GM18520 (cell line): ENCODE measurements at regions not wholly inside any gene's neighbourhood (a gene's known extent, or its start where the extent isn't known, plus 50 kb on each side); places are given as distances from the start of the nearest gene placed in this dataset.
"Not testable (repeated sequence)": the region's sequence is repeated elsewhere in the genome, so short reads cannot be mapped to it uniquely, and the experiment has no call there.

Experiments used
- ATAC-seq: cut with Tn5 transposase; IDR thresholded peaks from one replicate; pipeline ENCODE4 v1.9.1; 2021; ENCODE audit not compliant: unreplicated experiment

DNA sequence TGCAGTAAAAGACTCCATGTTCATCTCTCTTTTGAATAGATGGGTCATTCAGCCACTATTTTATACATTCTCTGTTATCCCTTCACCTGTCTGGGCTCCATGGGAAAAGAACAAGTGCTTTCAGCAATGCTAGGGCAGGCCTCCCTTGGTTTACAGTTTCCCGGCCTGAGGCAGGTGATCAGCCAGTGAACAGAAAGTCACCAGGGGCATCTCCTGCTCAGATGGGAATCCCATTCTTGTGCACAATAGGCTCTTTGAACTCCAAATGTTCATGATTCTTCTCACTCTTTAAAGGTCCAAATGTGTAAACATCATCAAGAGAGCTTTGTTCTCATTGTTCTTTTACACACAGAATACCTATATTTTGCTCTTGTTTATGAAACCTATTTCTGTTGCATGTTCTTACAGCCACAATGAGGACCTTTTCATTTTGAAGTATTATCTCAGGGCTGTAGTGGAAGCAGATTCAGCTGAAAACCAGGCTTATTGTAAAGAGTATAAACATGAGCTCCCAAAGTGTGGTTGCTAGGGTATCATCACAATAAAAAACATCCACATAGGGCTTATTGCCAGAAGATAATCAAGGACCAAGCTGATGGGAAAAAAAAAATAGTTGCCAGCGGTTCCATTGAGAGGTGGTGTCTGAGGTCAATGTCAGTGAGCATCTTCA lies 267.1 kb upstream of the SGK1 start:
- ATAC-seq: no peak

DNA sequence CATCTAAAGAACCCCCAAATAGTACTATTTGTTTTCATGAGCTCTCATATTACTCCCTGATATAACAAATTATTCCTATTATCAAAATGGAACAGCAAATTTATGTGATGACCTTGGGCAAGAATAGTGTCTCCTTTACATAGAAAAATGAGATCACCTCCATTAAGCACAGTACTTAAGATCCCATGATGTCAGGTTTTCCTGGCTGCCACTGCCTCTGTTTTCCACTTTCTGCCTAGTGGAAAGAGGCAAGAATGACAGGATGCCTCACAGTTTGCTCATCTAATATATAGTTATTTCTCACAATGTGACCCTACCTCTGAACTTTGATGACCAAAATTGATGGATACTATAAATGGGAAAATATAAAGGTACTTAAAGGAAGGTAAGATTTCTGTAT lies 260.1 kb upstream of the SGK1 start:
- ATAC-seq: no peak

DNA sequence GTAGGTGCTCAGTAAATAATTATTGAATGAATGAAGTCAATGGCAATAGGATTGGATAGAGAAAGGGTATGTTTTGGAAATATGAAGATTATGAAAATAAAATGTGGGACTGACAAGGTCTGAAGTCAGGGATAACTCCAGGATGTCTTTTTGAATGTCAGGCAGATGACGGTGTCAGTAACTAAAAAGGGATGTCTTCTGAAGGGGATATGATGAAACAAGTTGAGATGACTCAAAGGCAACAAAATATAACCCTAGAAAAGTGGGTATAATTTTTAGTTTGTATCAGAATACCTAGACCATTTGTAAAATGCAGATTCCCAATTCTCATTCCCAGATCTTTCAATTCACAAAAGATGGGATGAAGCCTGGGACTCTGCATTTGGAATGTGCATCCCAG lies 257.3 kb upstream of the SGK1 start:
- no peak for ATAC-seq

DNA sequence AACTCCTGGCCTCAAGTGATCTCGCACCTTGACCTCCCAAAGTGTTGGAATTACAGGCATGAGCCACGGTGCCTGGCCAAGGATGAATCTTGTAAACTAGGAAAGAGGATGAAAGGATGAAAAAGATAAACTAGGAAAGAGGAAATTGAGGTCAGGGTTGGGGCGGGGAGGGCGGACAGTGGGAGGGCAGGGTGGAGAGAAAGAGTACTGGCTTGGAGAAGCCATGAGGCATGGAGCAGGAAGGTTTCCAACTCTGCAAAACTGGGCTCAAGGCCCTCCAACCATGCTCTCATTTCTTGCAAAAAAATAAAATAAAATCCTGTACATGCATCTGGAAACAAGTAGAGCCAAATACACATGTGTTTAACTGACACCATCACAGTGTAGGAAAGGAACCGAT lies 256.6 kb upstream of the SGK1 start:
- no peak for ATAC-seq

DNA sequence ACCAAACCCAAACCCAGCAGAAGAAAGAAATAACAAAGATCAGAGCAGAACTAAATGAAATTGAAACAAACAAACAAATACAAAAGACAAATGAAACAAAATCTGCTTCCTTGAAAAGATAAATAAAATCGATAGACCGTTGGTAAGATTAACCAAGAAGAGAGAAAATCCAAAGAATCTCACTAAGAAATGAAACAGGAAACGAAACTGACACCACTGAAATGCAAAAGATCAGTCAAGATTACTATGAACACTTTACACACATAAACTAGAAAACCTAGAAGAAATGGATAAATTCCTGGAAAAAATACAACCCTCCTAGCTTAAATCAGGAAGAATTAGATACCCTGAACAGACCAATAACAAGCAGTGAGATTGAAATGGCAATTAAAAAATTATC lies 252.1 kb upstream of the SGK1 start:
- not testable (repeated sequence) for ATAC-seq

DNA sequence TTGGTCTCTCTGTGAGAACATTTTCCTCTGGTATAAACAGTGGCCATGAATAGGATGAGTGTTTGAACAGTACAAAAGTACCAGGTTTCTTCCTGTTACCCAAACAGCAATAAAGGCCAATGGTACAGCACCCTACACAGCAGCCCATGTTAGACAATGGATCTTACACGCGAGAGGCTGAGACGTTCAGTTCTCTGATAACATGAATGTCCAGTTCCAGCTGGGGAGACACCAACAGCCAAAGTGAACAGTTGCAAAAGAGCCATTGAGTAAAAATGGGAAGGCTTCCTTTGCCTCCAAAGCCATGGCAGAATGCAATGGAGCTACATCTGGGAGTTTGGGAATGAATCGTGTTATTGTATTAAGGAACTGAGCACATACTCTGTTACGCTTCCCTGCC lies 246.8 kb upstream of the SGK1 start:
- no peak for ATAC-seq

DNA sequence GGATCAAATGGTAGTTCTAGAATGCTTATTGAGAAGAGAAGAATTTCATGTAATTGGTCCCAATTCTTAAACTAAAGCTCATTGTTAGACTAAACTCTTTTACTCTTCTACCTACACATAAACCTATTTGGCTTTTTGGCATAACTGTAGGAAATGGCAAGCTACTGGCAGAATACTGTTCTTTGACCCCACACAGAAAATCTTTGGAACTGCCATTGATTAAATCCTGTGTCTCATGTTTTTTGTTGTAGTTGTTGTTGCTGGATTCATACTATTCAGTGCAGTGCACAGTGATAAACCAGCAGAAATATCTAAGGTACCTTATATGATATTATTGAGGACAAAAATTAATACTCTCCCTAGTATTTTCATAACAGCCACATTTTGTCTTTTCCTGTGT lies 242.1 kb upstream of the SGK1 start:
- ATAC-seq: no peak

DNA sequence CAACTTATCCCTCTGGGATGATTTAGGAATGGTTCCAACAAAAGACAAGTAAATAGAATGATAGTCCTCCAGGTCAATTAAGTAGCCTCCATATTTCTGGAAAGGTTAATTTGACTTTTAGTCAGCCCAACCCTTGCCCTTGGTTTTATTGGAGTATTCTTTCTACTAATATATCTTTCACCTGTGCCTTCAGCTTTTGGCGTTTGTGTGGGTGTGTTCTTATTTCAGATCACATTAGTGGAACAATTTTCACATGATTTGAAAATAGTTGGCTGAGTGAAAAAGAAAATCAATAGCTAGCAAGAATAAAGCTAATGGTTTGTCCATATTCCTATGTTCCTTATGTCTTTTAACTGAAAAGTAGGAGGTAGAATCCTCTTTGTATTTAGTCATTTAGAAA lies 239.6 kb upstream of the SGK1 start:
- no peak for ATAC-seq

DNA sequence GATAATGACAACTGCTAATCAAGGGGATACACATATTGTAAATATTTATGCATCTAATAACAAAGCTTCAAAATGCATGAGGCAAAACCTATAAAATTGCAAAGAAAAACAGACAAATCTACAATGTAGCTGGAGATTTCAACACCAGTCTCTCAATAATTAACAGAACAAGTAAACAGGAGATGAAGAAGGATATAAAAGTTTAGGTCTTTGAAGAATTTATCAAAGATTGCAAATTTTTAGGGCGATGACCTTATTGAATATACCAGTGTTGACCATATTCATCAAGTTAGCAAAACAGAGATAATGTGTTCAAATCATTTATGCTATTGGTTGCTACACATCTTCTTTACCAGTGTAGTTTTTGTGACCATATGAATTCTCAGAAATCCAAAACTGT lies 237.8 kb upstream of the SGK1 start:
- ATAC-seq: no peak

DNA sequence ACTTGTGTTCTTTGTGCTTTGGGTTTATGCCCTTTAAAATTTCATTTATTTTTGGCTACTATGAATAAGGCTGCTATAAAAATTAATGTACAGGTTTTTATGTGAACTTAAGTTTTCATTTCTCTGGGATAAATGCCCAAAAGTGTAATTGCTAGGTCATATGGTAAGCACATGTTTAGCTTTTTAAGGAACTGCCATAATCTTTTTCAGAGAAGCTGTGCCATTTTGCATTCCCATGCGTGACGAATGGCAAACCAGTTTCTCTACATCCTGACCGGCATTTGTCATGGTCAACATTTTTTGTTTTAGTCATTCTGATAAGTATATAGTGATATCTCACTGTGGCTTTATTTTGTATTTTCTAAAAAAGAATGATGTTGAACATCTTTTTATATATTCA lies 236.0 kb upstream of the SGK1 start:
- ATAC-seq: no peak

DNA sequence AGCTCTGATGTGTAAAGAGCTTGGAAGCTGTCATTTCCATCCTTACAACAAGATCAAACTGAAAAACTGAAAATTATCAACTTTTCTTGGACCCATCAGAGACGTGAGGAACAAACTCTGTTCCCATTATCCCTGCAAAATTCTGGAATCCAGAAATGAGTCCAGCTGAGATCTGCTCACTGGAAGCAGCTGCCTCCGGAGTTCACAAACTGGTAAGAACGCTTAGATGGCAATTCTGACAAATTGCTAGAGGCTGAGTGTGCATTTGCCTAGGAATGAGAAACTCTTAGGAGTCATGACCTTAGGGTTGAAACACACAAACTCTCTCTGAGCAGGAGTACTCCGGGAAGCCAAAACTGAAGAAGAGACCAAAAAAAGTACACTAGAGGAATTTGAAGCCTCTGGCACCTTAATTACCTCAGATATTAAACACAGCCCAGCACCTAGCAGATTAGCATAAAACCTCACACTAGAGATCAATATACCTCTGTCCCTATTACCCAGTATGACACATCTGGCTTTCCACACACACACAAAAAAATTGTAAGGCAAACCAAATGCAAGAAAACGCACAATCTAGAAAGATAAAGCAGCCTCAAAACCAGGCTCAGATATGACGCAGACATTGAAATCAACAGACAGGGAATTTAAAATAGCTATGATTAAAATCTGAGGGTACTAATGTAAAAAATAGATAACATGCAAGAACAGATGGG lies 233.5 kb upstream of the SGK1 start:
- ATAC-seq: no peak

DNA sequence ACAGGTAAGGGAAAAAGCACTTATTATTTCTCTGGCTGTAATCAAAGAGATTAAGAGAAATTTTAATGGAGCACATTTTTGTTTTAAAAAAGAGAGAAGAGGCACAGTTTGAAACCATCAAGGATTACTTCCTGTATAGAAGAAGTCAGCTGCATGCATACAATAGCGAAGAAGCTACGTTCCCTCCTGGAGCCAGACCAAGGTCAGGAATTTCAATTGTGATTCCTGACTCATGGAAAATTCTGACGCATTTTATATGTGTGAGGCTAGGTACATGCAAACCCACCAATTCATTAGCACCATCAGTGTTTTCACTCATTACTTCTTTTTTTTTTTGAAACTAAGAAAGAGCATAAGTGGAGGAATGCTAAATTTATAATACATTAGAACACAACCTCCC lies 232.7 kb upstream of the SGK1 start:
- ATAC-seq: no peak

DNA sequence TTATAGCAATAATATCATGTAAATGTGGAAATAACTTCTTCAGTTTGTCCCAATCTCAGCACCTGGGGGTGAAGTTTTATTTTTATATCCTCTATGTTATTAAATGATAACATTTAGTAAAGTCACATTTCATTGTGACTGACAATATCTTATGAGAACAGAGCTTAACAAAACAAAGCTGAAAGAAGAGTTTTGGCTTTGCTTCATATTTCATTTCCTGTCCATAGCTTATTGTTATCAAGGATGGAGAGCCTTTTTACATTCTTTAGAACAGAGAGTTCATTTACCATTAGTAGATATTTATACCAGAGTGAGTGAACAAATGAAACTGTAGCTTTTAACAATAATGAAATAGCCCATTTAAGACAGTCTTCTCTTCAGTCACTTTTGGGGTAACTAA lies 231.9 kb upstream of the SGK1 start:
- no peak for ATAC-seq

DNA sequence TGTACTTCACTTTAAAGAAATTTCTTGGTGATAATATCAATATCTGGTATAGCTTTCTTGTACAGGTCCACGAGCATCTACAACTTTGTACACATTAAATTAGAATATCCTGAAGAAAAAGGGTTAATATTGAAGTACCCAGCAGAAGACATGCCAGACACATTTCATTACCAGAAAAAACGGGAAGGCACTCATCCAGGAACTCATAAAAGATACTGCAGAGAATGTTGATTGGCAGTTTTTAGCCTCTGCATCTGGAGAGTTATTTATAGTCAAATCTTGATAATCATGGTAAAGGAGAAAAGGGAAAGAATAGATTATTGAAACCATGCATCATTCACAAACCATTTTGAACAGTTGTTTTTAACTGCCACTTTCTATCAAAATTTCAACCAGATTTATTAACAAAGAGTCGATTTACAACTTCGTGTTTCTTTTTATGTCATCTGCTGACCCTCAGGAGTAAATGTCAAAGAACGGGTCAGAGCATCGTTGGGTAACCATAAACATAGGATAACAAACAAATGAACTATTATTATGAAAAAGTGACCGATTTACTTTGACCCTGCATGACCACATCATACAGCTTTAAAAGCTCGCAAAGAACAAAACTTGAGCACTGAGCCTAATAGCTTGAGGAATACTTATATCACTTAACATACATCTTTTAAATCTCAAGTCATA lies 229.2 kb upstream of the SGK1 start:
- ATAC-seq: no peak

DNA sequence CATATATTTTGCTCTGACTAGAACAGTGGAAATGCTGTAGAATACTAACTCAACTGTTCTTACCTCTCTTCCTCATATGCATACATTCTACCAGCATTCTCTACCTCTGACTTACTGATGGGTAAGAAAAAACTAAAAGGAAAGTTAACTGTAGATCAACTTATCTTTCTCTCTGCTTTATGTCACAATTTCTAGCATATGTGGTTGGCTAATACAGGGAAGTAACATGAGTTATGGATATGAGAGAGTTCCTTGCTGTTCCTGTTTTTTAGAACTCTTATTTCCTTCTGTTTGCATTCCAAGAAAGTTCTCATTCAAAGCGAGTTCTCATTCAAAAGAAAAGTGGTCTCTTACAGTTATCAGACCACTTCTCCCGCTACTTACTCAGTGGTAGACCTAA lies 226.8 kb upstream of the SGK1 start:
- no peak for ATAC-seq

DNA sequence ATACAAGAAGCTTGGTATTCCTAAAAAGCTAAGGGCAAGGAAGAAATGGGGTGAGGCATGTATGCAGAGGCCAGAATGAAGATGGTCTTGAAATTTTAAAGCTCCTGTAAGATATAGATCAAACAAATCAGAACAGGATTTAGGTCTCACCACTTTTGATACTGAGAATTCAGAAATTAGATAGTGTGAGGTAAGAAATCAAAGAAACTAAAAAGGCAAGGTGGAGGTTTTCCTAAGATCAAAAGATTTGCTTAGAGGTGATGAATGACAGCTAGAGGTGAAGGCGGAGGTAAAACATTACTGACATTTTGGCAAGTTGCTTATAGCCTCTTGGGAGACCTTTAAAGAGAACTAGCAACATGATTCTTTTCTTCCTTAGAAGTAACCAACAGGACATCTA lies 225.2 kb upstream of the SGK1 start:
- ATAC-seq: no peak

DNA sequence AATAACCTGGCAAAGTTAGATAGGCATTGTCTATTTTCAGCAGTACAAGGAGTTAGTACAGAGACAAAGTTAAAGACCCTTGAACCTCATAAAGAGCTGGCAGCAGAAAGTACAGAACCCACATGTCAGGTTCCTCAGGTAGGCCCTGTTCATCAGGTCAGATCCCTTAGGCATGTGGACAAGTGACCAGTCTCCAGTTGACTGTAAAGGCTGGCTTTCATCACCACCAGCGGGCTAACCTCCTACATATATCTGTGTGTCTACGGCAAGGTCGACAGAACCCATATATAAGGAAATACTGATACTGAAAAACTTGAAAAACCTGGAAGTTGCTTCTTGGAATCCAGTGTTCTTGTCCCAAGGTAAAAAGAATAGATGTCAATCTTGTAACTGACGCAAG lies 223.1 kb upstream of the SGK1 start:
- no peak for ATAC-seq

DNA sequence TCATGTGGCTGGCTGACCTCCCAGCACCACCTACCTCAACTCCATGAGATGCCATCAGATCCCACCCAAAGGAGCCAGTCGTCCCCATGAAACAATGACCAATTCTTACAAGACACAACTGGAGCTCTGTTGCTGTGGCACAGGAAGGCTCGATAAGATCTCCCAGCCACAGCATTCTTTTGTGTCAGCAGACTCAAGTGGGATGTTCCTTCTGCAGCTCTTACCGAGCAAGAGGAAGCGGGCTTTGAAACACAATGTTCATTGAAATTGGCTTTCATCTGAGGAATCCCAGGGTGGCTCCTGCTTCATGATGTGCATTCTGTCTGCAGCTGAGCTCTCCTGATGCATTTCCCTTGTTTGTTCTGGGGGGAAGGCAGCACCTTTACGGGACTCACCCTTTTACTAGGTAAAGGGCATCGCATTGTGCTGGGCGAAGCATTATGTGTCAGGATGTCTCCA lies 222.0 kb upstream of the SGK1 start:
- no peak for ATAC-seq

DNA sequence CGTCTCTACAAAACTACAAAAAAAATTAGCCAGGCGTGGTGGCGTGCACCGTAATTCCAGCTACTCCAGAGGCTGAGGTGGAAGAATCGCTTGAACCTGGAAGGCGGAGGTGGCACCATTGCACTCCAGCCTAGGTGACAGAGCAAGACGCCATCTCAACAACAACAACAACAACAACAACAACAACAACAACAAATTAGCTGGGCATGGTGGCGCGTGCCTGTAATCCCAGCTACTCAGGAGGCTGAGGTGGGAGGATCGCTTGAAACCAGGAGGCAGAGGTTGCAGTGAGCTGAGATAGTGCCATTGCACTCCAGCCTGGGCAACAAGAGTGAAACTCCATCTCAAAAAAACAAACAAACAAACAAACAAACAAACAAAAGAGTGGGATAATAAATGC lies 219.9 kb upstream of the SGK1 start:
- ATAC-seq: not testable (repeated sequence)

DNA sequence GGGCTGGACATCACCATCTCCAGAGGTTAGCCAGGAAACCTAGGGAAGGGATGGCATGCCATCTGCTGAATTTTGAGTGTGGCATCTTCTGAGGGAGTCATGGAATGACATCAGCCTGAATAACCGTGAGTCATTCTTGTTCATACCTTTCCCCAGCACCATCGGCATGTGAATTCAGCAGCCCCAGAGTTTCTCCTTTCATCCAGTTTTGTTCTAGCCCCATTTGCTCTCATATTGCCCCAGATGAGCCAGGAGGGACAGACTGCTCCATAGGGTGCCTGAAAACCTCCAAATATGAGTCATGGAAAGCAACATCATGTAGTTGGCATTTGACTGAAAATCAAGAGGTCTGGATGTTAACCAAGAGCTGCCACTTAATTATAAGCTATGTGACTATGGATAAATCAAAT lies 219.2 kb upstream of the SGK1 start:
- no peak for ATAC-seq

DNA sequence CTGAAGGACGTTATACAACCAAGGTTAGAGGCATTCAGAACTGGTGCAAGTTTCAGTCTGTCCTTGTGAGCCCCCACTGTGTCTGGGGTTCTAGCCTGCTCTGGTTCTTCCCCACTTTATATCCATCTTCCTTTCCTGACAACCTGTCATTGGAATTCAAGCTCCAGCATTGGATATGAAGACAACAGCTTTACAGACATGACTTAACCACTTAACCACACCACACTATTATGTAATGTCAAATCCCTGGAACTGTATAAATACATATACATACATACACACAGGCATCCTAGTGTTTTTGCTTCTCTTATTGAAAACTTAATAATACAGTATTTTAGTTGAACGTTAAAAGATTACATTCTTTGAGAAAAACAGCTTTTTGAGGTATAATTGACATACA lies 217.9 kb upstream of the SGK1 start:
- ATAC-seq: no peak

DNA sequence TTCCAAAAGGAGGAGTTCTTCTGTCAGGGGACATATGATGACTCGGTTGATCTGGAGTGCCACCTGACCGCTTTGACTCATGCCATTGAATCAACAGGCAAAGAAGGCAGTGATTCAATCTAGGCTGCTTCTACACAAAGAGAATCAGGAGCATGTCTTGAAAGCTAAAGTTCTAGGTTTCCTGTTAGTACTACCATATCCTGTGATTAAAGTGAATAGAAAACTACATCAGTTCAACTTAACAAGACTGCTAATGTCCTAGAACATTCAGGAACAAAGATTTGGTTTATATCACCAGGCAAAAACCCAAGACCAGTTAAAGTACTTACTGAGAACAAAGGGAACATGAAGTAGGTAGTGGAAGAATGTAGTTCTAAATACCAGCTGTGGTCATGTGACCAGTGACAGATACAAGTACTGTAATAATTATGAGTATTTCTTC lies 216.8 kb upstream of the SGK1 start:
- no peak for ATAC-seq
